ENCODE measurements at regions not wholly inside any gene's neighbourhood (a gene's known extent, or its start where the extent isn't known, plus 50 kb on each side); places are given as distances from the start of the nearest gene placed in this dataset.

DNA sequence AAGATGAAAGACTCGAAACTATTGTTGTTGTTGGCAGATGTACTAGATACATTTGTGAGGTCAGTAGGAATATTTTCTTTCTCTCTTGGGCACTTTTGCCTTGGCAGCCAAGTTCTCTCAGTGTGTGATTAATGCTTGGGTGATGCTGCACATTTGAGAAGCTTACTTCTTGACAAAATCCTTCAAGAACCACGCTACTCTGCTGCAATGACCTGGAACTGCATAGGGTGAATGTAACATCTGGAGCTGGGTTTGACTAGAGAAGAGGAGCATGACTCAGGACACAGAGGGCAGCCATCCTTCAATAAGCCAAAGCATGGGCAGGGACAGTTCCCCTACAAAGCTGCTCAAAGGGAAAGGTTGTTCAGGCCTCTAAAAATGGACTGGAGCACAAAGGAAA, 75.5 kb upstream of the PUM3 start:
- no peak for DNase-seq (ENCODE audit: low spot score)

DNA sequence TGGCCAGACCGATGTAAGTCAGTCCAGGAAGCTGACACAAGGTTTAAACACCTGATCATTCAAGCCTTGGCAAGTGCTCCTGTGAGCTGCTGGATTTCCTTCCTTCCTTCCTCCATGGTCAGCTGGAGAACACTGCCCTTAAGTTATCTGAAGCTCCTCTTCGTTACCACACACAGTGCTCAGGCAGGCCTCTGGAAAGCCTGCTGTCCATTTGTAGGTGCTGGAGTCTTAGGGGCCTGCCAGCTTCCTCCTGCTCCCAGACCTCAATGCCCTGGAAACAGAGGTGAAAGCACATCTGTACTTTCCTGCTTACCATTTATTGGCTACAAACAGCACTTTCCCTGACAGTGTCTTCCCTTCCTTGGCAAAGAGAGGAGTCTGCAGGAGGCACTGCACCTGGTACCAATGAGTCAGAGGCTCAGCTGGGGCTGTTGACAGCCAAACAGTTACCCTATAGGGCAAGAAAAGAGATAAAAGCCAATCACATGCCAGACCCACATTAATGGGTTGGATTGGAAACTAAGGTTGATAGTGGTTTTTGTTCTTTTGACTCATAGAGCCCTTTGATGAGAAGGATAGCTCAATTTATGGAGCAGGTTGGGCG, 72.6 kb upstream of the PUM3 start:
- no peak for DNase-seq (ENCODE audit: low spot score)

DNA sequence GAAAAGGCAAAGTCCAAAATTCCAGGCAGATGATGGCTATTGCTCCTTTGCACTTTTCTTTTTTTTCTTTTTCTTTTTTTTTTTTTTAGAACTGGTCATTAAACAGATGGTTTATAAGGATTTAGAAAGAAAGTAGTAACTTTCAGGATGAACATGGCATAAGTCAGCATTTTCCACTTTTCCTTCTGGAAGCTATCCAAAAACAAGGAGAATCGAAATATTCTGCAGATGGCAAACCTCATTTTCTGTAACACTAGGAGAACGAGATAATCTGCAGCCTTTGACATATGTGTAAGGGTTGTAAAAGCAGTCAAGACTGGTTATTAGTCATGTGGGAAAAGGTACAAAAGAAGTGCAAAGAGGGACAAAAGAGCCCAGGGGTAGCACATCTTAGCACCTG, 69.1 kb upstream of the PUM3 start:
- DNase-seq (ENCODE audit: low spot score): no peak

DNA sequence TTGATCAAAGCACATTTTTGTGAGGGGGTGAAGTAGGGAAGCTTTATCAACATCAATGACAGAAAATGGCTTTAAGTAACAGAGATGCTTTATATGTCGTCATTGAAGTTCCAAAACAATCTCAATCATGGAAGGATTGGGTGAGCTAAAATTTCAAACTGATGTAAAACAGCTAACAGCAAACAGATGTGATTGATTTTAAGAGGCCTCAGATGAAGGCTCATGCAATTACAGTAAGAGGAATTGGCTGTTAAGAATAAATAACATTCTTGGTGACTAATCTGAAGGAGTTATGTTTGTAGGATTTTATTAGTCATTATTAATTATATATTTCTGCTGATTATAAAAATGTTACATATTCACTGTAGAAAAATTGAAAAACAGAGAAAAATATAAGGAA, 63.5 kb upstream of the PUM3 start:
- no peak for DNase-seq (ENCODE audit: low spot score)

DNA sequence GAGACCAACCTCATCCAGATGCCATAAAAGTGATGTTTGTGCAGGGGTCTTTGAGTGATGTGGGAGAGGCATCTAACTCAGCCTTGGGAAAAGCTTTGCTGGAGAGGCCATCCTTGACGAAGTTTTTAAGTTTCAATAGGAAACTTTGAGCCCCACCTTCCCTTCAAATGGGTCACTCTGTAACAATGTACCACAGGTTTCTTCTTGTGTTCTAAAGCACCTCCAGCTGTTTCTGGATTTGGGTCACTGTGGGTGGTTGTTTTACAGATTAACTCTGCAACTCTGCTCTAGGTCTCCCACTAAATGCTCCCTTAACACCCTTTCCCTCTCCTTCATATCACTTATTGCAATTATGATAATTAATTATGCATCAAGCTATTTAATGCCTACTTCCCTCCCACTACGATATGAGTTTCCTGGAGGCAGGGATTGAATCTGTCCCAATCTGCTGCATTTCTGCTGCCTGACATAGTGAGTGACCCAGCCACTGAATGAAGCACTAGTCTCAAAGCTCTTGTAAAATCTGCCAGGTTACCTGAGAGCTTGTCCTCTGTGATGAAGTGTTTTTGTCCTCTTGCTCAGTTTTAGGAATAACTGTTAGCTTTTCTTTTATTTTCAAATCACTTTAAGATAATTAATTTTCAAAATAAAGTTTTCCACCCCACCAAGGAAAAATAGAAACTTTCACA, 60.5 kb upstream of the PUM3 start:
- DNase-seq (ENCODE audit: low spot score): no peak

Data from H4 (cell line).